ENCODE measurements at regions not wholly inside any gene's neighbourhood (a gene's known extent, or its start where the extent isn't known, plus 50 kb on each side); places are given as distances from the start of the nearest gene placed in this dataset.

GRCh38 chr21:16437586-16437985 is 707.8 kb downstream of the USP25 start:
- no peaks in the 10 kb centered on the region for H3K9me3 ChIP-seq
- TF ChIP-seq CTCF (IDR thresholded peaks at IDR 0.05; ENCODE audit: low read depth, low read length): no peak
- H3K36me3 ChIP-seq: no peaks in the 10 kb centered on the region; the same call in 1 of the 2 replicates
- no peaks in the 10 kb centered on the region; the same call in none of the 2 replicates for H3K4me1 ChIP-seq
- no peak for DNase-seq
- no peaks in the 10 kb centered on the region for H3K27me3 ChIP-seq
- H3K4me3 ChIP-seq (ENCODE audit: low read depth, low read length): no peak overlapping the region

GRCh38 chr21:16438761-16439160 is 709.0 kb downstream of the USP25 start:
- TF ChIP-seq CTCF (IDR thresholded peaks at IDR 0.05; ENCODE audit: low read depth, low read length): no peak
- H3K4me3 ChIP-seq (ENCODE audit: low read depth, low read length): no peak overlapping the region
- no peaks in the 10 kb centered on the region; the same call in 1 of the 2 replicates for H3K36me3 ChIP-seq
- DNase-seq: no peak
- no peaks in the 10 kb centered on the region for H3K27me3 ChIP-seq
- no peaks in the 10 kb centered on the region for H3K9me3 ChIP-seq
- no peaks in the 10 kb centered on the region; the same call in 1 of the 2 replicates for H3K4me1 ChIP-seq

- Histone ChIP-seq H3K9me3 (no peaks in the 10 kb centered on the region), H3K4me1 (no peaks in the 10 kb centered on the region), H3K27me3 (no peaks in the 10 kb centered on the region), H3K4me3 (ENCODE audit: low read depth, low read length) (no peak overlapping the region), H3K36me3 (no peaks in the 10 kb centered on the region; the same call in 1 of the 2 replicates)
- DNase-seq: no peak
- no peak for TF ChIP-seq CTCF (IDR thresholded peaks at IDR 0.05; ENCODE audit: low read depth, low read length)
Observed at GRCh38 chr21:16441789-16442188, 712.0 kb downstream of the USP25 start.

- no peak for DNase-seq
- H3K4me3 ChIP-seq (ENCODE audit: low read depth, low read length): no peak overlapping the region
- H3K4me1 ChIP-seq: peaks cover 3% of the 10 kb centered on the region; the same call in 1 of the 2 replicates
- no peaks in the 10 kb centered on the region for H3K27me3 ChIP-seq
- no peaks in the 10 kb centered on the region for H3K9me3 ChIP-seq
- TF ChIP-seq CTCF (IDR thresholded peaks at IDR 0.05; ENCODE audit: low read depth, low read length): peak; percentile 55
- no peaks in the 10 kb centered on the region for H3K36me3 ChIP-seq
Observed at GRCh38 chr21:16454399-16454798, 724.6 kb downstream of the USP25 start.

GRCh38 chr21:16455526-16455925 is 725.7 kb downstream of the USP25 start:
- Histone ChIP-seq H3K4me1 (peaks cover 3% of the 10 kb centered on the region; the same call in 1 of the 2 replicates), H3K4me3 (ENCODE audit: low read depth, low read length) (no peak overlapping the region), H3K9me3 (no peaks in the 10 kb centered on the region), H3K27me3 (no peaks in the 10 kb centered on the region), H3K36me3 (no peaks in the 10 kb centered on the region)
- TF ChIP-seq CTCF (IDR thresholded peaks at IDR 0.05; ENCODE audit: low read depth, low read length): no peak
- no peak for DNase-seq

GRCh38 chr21:16455978-16456377 is 726.2 kb downstream of the USP25 start:
- no peaks in the 10 kb centered on the region for H3K9me3 ChIP-seq
- H3K4me1 ChIP-seq: peaks cover 3% of the 10 kb centered on the region; the same call in 1 of the 2 replicates
- H3K4me3 ChIP-seq (ENCODE audit: low read depth, low read length): no peak overlapping the region
- no peak for TF ChIP-seq CTCF (IDR thresholded peaks at IDR 0.05; ENCODE audit: low read depth, low read length)
- no peaks in the 10 kb centered on the region for H3K27me3 ChIP-seq
- DNase-seq: no peak
- H3K36me3 ChIP-seq: no peaks in the 10 kb centered on the region
